OCI-LY1 (cell line): ENCODE measurements at regions not wholly inside any gene's neighbourhood (a gene's known extent, or its start where the extent isn't known, plus 50 kb on each side); places are given as distances from the start of the nearest gene placed in this dataset.

Experiments
- H2AFZ ChIP-seq: fragments of 200-600 bp; sonication (generic), shearing (Covaris generic); 2 replicates; pipeline ENCODE4 v1.6.0; 2014; ENCODE audit warnings: antibody characterized with exemption, mild to moderate bottlenecking, low read length
- H3F3A ChIP-seq: fragments of 200-600 bp; sonication (generic), shearing (Covaris generic); 2 replicates; pipeline ENCODE4 v1.6.0; 2014; ENCODE audit warnings: mild to moderate bottlenecking, antibody characterized with exemption, low read length, moderate library complexity; ENCODE audit not compliant: insufficient read depth
- H3K27ac ChIP-seq: fragments of 200-600 bp; sonication (generic); 2 replicates; pipeline ENCODE4 v1.5.1; 2014; ENCODE audit warnings: low read length, mixed run types, mild to moderate bottlenecking, low read depth; ENCODE audit not compliant: poor library complexity, severe bottlenecking
- H3K27me3 ChIP-seq: fragments of 200-600 bp; sonication (generic); 2 replicates; pipeline ENCODE4 v1.6.0; 2014; ENCODE audit warnings: antibody characterized with exemption, mild to moderate bottlenecking, low read length, moderate library complexity; ENCODE audit not compliant: insufficient read depth
- H3K36me3 ChIP-seq: fragments of 200-600 bp; sonication (generic); 2 replicates; pipeline ENCODE4 v1.6.1; 2014; ENCODE audit warnings: mild to moderate bottlenecking, antibody characterized with exemption, low read length, moderate library complexity, mixed read lengths; ENCODE audit not compliant: insufficient read depth
- H3K4me1 ChIP-seq: fragments of 200-600 bp; sonication (generic); 2 replicates; pipeline ENCODE4 v1.5.1; 2014; ENCODE audit warnings: mild to moderate bottlenecking, low read length, moderate library complexity; ENCODE audit not compliant: insufficient read depth, severe bottlenecking
- H3K4me2 ChIP-seq: fragments of 200-600 bp; sonication (generic), shearing (Covaris generic); 2 replicates; pipeline ENCODE4 v1.6.1; 2014; ENCODE audit warnings: low read length
- H3K4me3 ChIP-seq: fragments of 200-600 bp; sonication (generic); 2 replicates; pipeline ENCODE4 v1.5.1; 2014; ENCODE audit warnings: low read length, low read depth, mild to moderate bottlenecking, mixed read lengths; ENCODE audit not compliant: poor library complexity, severe bottlenecking
- H3K79me2 ChIP-seq: fragments of 200-600 bp; shearing (Covaris generic); 2 replicates; pipeline ENCODE4 v1.6.1; 2016; ENCODE audit warnings: mixed run types, low read length, mixed read lengths; ENCODE audit not compliant: insufficient read depth
- H3K9ac ChIP-seq: fragments of 200-600 bp; sonication (generic), shearing (Covaris generic); 2 replicates; pipeline ENCODE4 v1.6.1; 2014; ENCODE audit warnings: mild to moderate bottlenecking, low read length, mixed read lengths
- H3K9me2 ChIP-seq: fragments of 200-600 bp; sonication (generic), shearing (Covaris generic); 2 replicates; pipeline ENCODE4 v1.6.1; 2014; ENCODE audit warnings: low read depth, mild to moderate bottlenecking, low read length, mixed read lengths
- H3K9me3 ChIP-seq: fragments of 200-600 bp; shearing (Covaris generic); 2 replicates; pipeline ENCODE4 v1.6.1; 2014; ENCODE audit warnings: low read length, mixed read lengths
- H4K20me1 ChIP-seq: fragments of 200-600 bp; sonication (generic), shearing (Covaris generic); 2 replicates; pipeline ENCODE4 v1.6.0; 2016; ENCODE audit warnings: mild to moderate bottlenecking, low read length; ENCODE audit not compliant: insufficient read depth
- EZH2 ChIP-seq: fragments of 200-600 bp; sonication (generic), shearing (Covaris generic); IDR thresholded peaks from 2 replicates; pipeline ENCODE4 v1.8.0; 2017; ENCODE audit warnings: borderline replicate concordance, mixed run types, mild to moderate bottlenecking, antibody characterized with exemption, low read length, moderate library complexity, mixed read lengths
- TF ChIP-seq, protein P1 (sequence below): fragments of 200-600 bp; sonication (generic), shearing (Covaris generic); IDR thresholded peaks from 2 replicates; pipeline ENCODE4 v1.5.1; 2017; ENCODE audit warnings: mild to moderate bottlenecking, antibody characterized with exemption, low read length, moderate library complexity, mixed read lengths

GRCh38 chr3:152785051-152785450 lies 49.9 kb upstream of the P2RY1 start:
- no peak overlapping the region for H3K9ac ChIP-seq
- TF ChIP-seq, protein P1, sequence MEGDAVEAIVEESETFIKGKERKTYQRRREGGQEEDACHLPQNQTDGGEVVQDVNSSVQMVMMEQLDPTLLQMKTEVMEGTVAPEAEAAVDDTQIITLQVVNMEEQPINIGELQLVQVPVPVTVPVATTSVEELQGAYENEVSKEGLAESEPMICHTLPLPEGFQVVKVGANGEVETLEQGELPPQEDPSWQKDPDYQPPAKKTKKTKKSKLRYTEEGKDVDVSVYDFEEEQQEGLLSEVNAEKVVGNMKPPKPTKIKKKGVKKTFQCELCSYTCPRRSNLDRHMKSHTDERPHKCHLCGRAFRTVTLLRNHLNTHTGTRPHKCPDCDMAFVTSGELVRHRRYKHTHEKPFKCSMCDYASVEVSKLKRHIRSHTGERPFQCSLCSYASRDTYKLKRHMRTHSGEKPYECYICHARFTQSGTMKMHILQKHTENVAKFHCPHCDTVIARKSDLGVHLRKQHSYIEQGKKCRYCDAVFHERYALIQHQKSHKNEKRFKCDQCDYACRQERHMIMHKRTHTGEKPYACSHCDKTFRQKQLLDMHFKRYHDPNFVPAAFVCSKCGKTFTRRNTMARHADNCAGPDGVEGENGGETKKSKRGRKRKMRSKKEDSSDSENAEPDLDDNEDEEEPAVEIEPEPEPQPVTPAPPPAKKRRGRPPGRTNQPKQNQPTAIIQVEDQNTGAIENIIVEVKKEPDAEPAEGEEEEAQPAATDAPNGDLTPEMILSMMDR, result no peak
- no peak for TF ChIP-seq EZH2
- no peaks in the 10 kb centered on the region for H3K4me1 ChIP-seq
- H3K36me3 ChIP-seq, result no peaks in the 10 kb centered on the region
- H2AFZ ChIP-seq, result no peak overlapping the region
- no peak overlapping the region for H3K27ac ChIP-seq
- H3K79me2 ChIP-seq, result no peaks in the 10 kb centered on the region
- H3F3A ChIP-seq, result no peaks in the 10 kb centered on the region
- no peaks in the 10 kb centered on the region for H3K9me3 ChIP-seq
- H3K4me2 ChIP-seq, result no peak overlapping the region
- H3K27me3 ChIP-seq, result no peaks in the 10 kb centered on the region
- H4K20me1 ChIP-seq, result no peaks in the 10 kb centered on the region
- H3K4me3 ChIP-seq, result no peak overlapping the region
- no peaks in the 10 kb centered on the region for H3K9me2 ChIP-seq
